Large intestine (tissue), 3 donors: ENCODE measurements at regions not wholly inside any gene's neighbourhood (a gene's known extent, or its start where the extent isn't known, plus 50 kb on each side); places are given as distances from the start of the nearest gene placed in this dataset.

Source experiments
- DNase-seq, 2 donors: peaks; one replicate each; pipeline versions ENCODE4 v3.0.0 to v3.0.0-alpha.2; 2013
- H3K27ac ChIP-seq: one replicate; pipeline ENCODE4 v1.5.1; 2013; ENCODE audit warnings: low read length
- H3K27me3 ChIP-seq: 2 replicates; pipeline ENCODE4 v1.6.1; 2013; ENCODE audit warnings: low read length; ENCODE audit not compliant: control insufficient read depth, insufficient read depth
- H3K36me3 ChIP-seq: 2 replicates; pipeline ENCODE4 v1.6.1; 2013; ENCODE audit warnings: low read length; ENCODE audit not compliant: control insufficient read depth, insufficient read depth
- H3K4me1 ChIP-seq: one replicate; pipeline ENCODE4 v1.6.1; 2013; ENCODE audit warnings: low read length; ENCODE audit not compliant: control insufficient read depth, insufficient read depth
- H3K4me3 ChIP-seq: one replicate; pipeline ENCODE4 v1.5.1; 2013; ENCODE audit warnings: low read length
- H3K9me3 ChIP-seq: one replicate; pipeline ENCODE4 v1.6.1; 2013; ENCODE audit warnings: mild to moderate bottlenecking, low read depth, low read length, moderate library complexity; ENCODE audit not compliant: control insufficient read depth
- WGBS: methylation state at CpG from one replicate; pipeline ENCODE4 v1.1.5; 2013; ENCODE audit warnings: low lambda C conversion rate; ENCODE audit not compliant: insufficient coverage; 5-methylcytosine and 5-hydroxymethylcytosine counted together

- no peaks in the 10 kb centered on the region for H3K9me3 ChIP-seq
- no peak overlapping the region for H3K4me3 ChIP-seq
- no peaks in the 10 kb centered on the region for H3K4me1 ChIP-seq
- no peaks in the 10 kb centered on the region for H3K36me3 ChIP-seq
- no peak overlapping the region for H3K27ac ChIP-seq
- no peaks in the 10 kb centered on the region for H3K27me3 ChIP-seq
- 65% methylated on average over 4 of the region's 19 CpGs for WGBS
- DNase-seq: no peak
These were observed 821.6 kb downstream of the GALR1 start for GRCh38 chr18:78071166-78071710.

- no peaks in the 10 kb centered on the region for H3K27me3 ChIP-seq
- H3K9me3 ChIP-seq: no peaks in the 10 kb centered on the region
- H3K36me3 ChIP-seq: no peaks in the 10 kb centered on the region
- no peak overlapping the region for H3K4me3 ChIP-seq
- DNase-seq: no peak
- 86% methylated on average over 1 of the region's 3 CpGs for WGBS
- no peak overlapping the region for H3K27ac ChIP-seq
- no peaks in the 10 kb centered on the region for H3K4me1 ChIP-seq
These were observed 822.1 kb downstream of the GALR1 start for GRCh38 chr18:78071776-78072175.

- no peaks in the 10 kb centered on the region for H3K4me1 ChIP-seq
- no peak for DNase-seq
- 100% methylated on average over 1 of the region's 14 CpGs for WGBS
- H3K27me3 ChIP-seq: no peaks in the 10 kb centered on the region
- no peak overlapping the region for H3K4me3 ChIP-seq
- no peaks in the 10 kb centered on the region for H3K36me3 ChIP-seq
- H3K27ac ChIP-seq: no peak overlapping the region
- no peaks in the 10 kb centered on the region for H3K9me3 ChIP-seq
These were observed 822.7 kb downstream of the GALR1 start for GRCh38 chr18:78072375-78072774.

- Histone ChIP-seq H3K4me3 (no peak overlapping the region), H3K4me1 (no peaks in the 10 kb centered on the region), H3K27ac (no peak overlapping the region), H3K27me3 (no peaks in the 10 kb centered on the region), H3K36me3 (no peaks in the 10 kb centered on the region), H3K9me3 (no peaks in the 10 kb centered on the region)
- 56% methylated on average over 3 of the region's 5 CpGs for WGBS
- DNase-seq: no peak
These were observed 823.6 kb downstream of the GALR1 start for GRCh38 chr18:78073275-78073674.

GRCh38 chr18:78074400-78075020, 824.9 kb downstream of the GALR1 start:
- no peak overlapping the region for H3K27ac ChIP-seq
- H3K27me3 ChIP-seq: no peaks in the 10 kb centered on the region
- H3K4me1 ChIP-seq: no peaks in the 10 kb centered on the region
- no peaks in the 10 kb centered on the region for H3K36me3 ChIP-seq
- no peak overlapping the region for H3K4me3 ChIP-seq
- DNase-seq: no peak
- 100% methylated on average over 1 of the region's 12 CpGs for WGBS
- H3K9me3 ChIP-seq: no peaks in the 10 kb centered on the region

GRCh38 chr18:78080081-78080480, 830.4 kb downstream of the GALR1 start:
- no peak overlapping the region for H3K27ac ChIP-seq
- H3K27me3 ChIP-seq: no peaks in the 10 kb centered on the region
- no peaks in the 10 kb centered on the region for H3K4me1 ChIP-seq
- H3K36me3 ChIP-seq: no peaks in the 10 kb centered on the region
- WGBS: no CpG with 5 or more reads among the region's 13 CpGs
- DNase-seq: no peak
- H3K9me3 ChIP-seq: no peaks in the 10 kb centered on the region
- no peak overlapping the region for H3K4me3 ChIP-seq

GRCh38 chr18:78080761-78081160, 831.1 kb downstream of the GALR1 start:
- WGBS: 100% methylated on average over 2 of the region's 5 CpGs
- H3K27me3 ChIP-seq: no peaks in the 10 kb centered on the region
- no peak for DNase-seq
- H3K4me3 ChIP-seq: no peak overlapping the region
- H3K36me3 ChIP-seq: no peaks in the 10 kb centered on the region
- no peaks in the 10 kb centered on the region for H3K4me1 ChIP-seq
- no peak overlapping the region for H3K27ac ChIP-seq
- peaks cover 4% of the 10 kb centered on the region for H3K9me3 ChIP-seq

- peaks cover 13% of the 10 kb centered on the region for H3K9me3 ChIP-seq
- DNase-seq: no peak
- H3K27me3 ChIP-seq: no peaks in the 10 kb centered on the region
- no peak overlapping the region for H3K4me3 ChIP-seq
- no CpG with 5 or more reads among the region's 7 CpGs for WGBS
- H3K4me1 ChIP-seq: no peaks in the 10 kb centered on the region
- no peak overlapping the region for H3K27ac ChIP-seq
- no peaks in the 10 kb centered on the region for H3K36me3 ChIP-seq
These were observed 833.2 kb downstream of the GALR1 start for GRCh38 chr18:78082816-78083215.

- Histone ChIP-seq H3K36me3 (no peaks in the 10 kb centered on the region), H3K4me3 (no peak overlapping the region), H3K27ac (no peak overlapping the region), H3K9me3 (peaks cover 16% of the 10 kb centered on the region), H3K4me1 (no peaks in the 10 kb centered on the region), H3K27me3 (no peaks in the 10 kb centered on the region)
- no peak for DNase-seq
- WGBS: 96% methylated on average over 4 of the region's 43 CpGs
These were observed 835.9 kb downstream of the GALR1 start for GRCh38 chr18:78085241-78086185.

GRCh38 chr18:78086931-78087330, 837.3 kb downstream of the GALR1 start:
- H3K4me1 ChIP-seq: no peaks in the 10 kb centered on the region
- no peaks in the 10 kb centered on the region for H3K27me3 ChIP-seq
- no peaks in the 10 kb centered on the region for H3K36me3 ChIP-seq
- no peak overlapping the region for H3K27ac ChIP-seq
- no peak for DNase-seq
- WGBS: no CpG with 5 or more reads among the region's 10 CpGs
- peaks cover 16% of the 10 kb centered on the region for H3K9me3 ChIP-seq
- no peak overlapping the region for H3K4me3 ChIP-seq
